ENCODE measurements at regions not wholly inside any gene's neighbourhood (a gene's known extent, or its start where the extent isn't known, plus 50 kb on each side); places are given as distances from the start of the nearest gene placed in this dataset.

- TF ChIP-seq CTCF (IDR thresholded peaks at IDR 0.05; ENCODE audit: poor library complexity, severe bottlenecking) (no peak), EZH2 (IDR thresholded peaks at IDR 0.05; ENCODE audit: borderline replicate concordance, insufficient read depth, low read length, poor library complexity, severe bottlenecking) (no peak), EP300 (conservative IDR thresholded peaks at IDR 0.05; ENCODE audit: poor library complexity, severe bottlenecking) (no peak), SMC3 (conservative IDR thresholded peaks at IDR 0.05; ENCODE audit: poor library complexity) (no peak), POLR2AphosphoS5 (IDR thresholded peaks at IDR 0.05) (no peak), RAD21 (conservative IDR thresholded peaks at IDR 0.05) (no peak), REST (IDR thresholded peaks at IDR 0.05; ENCODE audit: borderline replicate concordance) (no peak)
These were observed 480.1 kb upstream of the SGO1 start for GRCh38 chr3:20666091-20666490.

Data from neural cell (in vitro differentiated cells).